CD8-positive, alpha-beta memory T cell (primary cell): ENCODE measurements at regions not wholly inside any gene's neighbourhood (a gene's known extent, or its start where the extent isn't known, plus 50 kb on each side); places are given as distances from the start of the nearest gene placed in this dataset.
"Not testable (repeated sequence)": the region's sequence is repeated elsewhere in the genome, so short reads cannot be mapped to it uniquely, and the experiment has no call there.

Experiments used
- CTCF ChIA-PET: fragments of 350-600 bp; sonication (Branson Sonifier 250); formaldehyde crosslinking; loops from one replicate; lab custom pipeline; 2021; ENCODE audit warnings: antibody characterized with exemption; lab: Charles Lee
- POLR2A ChIA-PET: fragments of 350-600 bp; sonication (Branson Sonifier 250); formaldehyde crosslinking; loops from one replicate; lab custom pipeline; 2021; ENCODE audit warnings: antibody characterized with exemption; lab: Charles Lee
- DNase-seq, 5 donors: peaks; one replicate each; pipeline versions ENCODE4 v3.0.0 to v3.0.0-alpha.2; 2020 to 2022; ENCODE audit warnings: mixed read lengths in 1 of 5
- H3K27ac ChIP-seq: one replicate; pipeline ENCODE4 v1.7.0; 2013; ENCODE audit warnings: low read depth, mild to moderate bottlenecking, low read length, moderate library complexity
- H3K27me3 ChIP-seq: 2 replicates; pipeline ENCODE4 v1.7.0; 2013; ENCODE audit warnings: low read length, mild to moderate bottlenecking; ENCODE audit not compliant: insufficient read depth, poor library complexity, severe bottlenecking
- H3K36me3 ChIP-seq: 2 replicates; pipeline ENCODE4 v1.7.0; 2013; ENCODE audit warnings: mild to moderate bottlenecking, low read length, moderate library complexity; ENCODE audit not compliant: insufficient read depth
- H3K4me1 ChIP-seq: 2 replicates; pipeline ENCODE4 v1.7.0; 2013; ENCODE audit warnings: mild to moderate bottlenecking, low read length, moderate library complexity; ENCODE audit not compliant: insufficient read depth
- H3K4me3 ChIP-seq: 2 replicates; pipeline ENCODE4 v1.7.0; 2013; ENCODE audit warnings: mild to moderate bottlenecking, low read length
- H3K9me3 ChIP-seq: 2 replicates; pipeline ENCODE4 v1.7.0; 2013; ENCODE audit warnings: mild to moderate bottlenecking, low read length
- H3K27ac Mint-ChIP-seq, 8 donors: one replicate each; pipeline ENCODE4 v1.8.0; 2020 to 2021; ENCODE audit warnings: mixed read lengths in 8 of 8, mild to moderate bottlenecking in 6 of 8, inconsistent platforms in 3 of 8, moderate library complexity in 3 of 8
- H3K27me3 Mint-ChIP-seq, 2 donors: one replicate each; pipeline ENCODE4 v1.8.0; 2020 to 2021; ENCODE audit warnings: mixed read lengths in 2 of 2, mild to moderate bottlenecking in 1 of 2, moderate library complexity in 1 of 2
- H3K36me3 Mint-ChIP-seq, 3 donors: one replicate each; pipeline ENCODE4 v1.8.0; 2020 to 2021; ENCODE audit warnings: mixed read lengths in 3 of 3, inconsistent platforms in 1 of 3, mild to moderate bottlenecking in 1 of 3
- H3K4me1 Mint-ChIP-seq, 3 donors: one replicate each; pipeline ENCODE4 v1.8.0; 2020 to 2021; ENCODE audit warnings: mixed read lengths in 3 of 3, inconsistent platforms in 1 of 3, mild to moderate bottlenecking in 1 of 3
- H3K4me3 Mint-ChIP-seq, 7 donors: one replicate each; pipeline ENCODE4 v1.8.0; 2020 to 2021; ENCODE audit warnings: mixed read lengths in 7 of 7, mild to moderate bottlenecking in 6 of 7, moderate library complexity in 4 of 7, inconsistent platforms in 2 of 7
- H3K9me3 Mint-ChIP-seq, 5 donors: one replicate each; pipeline ENCODE4 v1.8.0; 2020 to 2022; ENCODE audit warnings: mixed read lengths in 5 of 5, mild to moderate bottlenecking in 3 of 5, moderate library complexity in 2 of 5, inconsistent platforms in 1 of 5

GRCh38 chr14:49250109-49250508, 336.1 kb downstream of the RPS29 start:
- Histone ChIP-seq H3K27me3 (no peaks in the 10 kb centered on the region), H3K27ac (no peak overlapping the region), H3K9me3 (no peaks in the 10 kb centered on the region), H3K36me3 (no peaks in the 10 kb centered on the region), H3K4me1 (no peaks in the 10 kb centered on the region), H3K4me3 (no peak overlapping the region)
- no peaks in the 10 kb centered on the region for H3K36me3 Mint-ChIP-seq
- DNase-seq, result no peak
- no peak overlapping the region for H3K27ac Mint-ChIP-seq
- ChIA-PET POLR2A (no interaction called here), CTCF (no interaction called here)
- peaks cover 6 to 7% of the 10 kb centered on the region in 2 donors for H3K27me3 Mint-ChIP-seq
- no peak overlapping the region for H3K4me3 Mint-ChIP-seq
- no peaks in the 10 kb centered on the region for H3K4me1 Mint-ChIP-seq
- peaks cover 0 to 5% (median 0%) of the 10 kb centered on the region in 5 donors for H3K9me3 Mint-ChIP-seq

GRCh38 chr14:49249022-49249421, 337.2 kb downstream of the RPS29 start:
- Histone ChIP-seq H3K4me1 (no peaks in the 10 kb centered on the region), H3K9me3 (no peaks in the 10 kb centered on the region), H3K36me3 (no peaks in the 10 kb centered on the region), H3K27ac (no peak overlapping the region), H3K27me3 (no peaks in the 10 kb centered on the region), H3K4me3 (no peak overlapping the region)
- no peak for DNase-seq
- Mint-ChIP-seq H3K4me3 (no peak overlapping the region), H3K4me1 (no peaks in the 10 kb centered on the region), H3K27ac (no peak overlapping the region), H3K36me3 (no peaks in the 10 kb centered on the region), H3K9me3 (peaks cover 0 to 5% (median 0%) of the 10 kb centered on the region in 5 donors), H3K27me3 (peaks cover 6 to 7% of the 10 kb centered on the region in 2 donors)
- POLR2A ChIA-PET, result no interaction called here
- CTCF ChIA-PET, result no interaction called here

- H3K9me3 Mint-ChIP-seq, H3K36me3 ChIP-seq, H3K27ac ChIP-seq, POLR2A ChIA-PET, CTCF ChIA-PET, H3K9me3 ChIP-seq, H3K27me3 ChIP-seq, H3K27me3 Mint-ChIP-seq, H3K27ac Mint-ChIP-seq, H3K4me3 Mint-ChIP-seq, H3K4me1 ChIP-seq, H3K36me3 Mint-ChIP-seq, H3K4me3 ChIP-seq, H3K4me1 Mint-ChIP-seq, DNase-seq: not testable (repeated sequence)
Observed at GRCh38 chr14:49243777-49244176, 342.4 kb downstream of the RPS29 start.

GRCh38 chr14:49240383-49240782, 345.8 kb downstream of the RPS29 start:
- peaks cover 0 to 3% (median 0%) of the 10 kb centered on the region in 3 donors for H3K36me3 Mint-ChIP-seq
- POLR2A ChIA-PET, result no interaction called here

GRCh38 chr14:49228552-49228951, 357.6 kb downstream of the RPS29 start:
- H3K4me3 ChIP-seq, result no peak overlapping the region
- no peaks in the 10 kb centered on the region for H3K27me3 ChIP-seq
- no peak overlapping the region for H3K27ac ChIP-seq
- H3K9me3 ChIP-seq, result no peaks in the 10 kb centered on the region
- H3K27me3 Mint-ChIP-seq, result peaks cover 0 to 2% of the 10 kb centered on the region in 2 donors
- no peaks in the 10 kb centered on the region for H3K9me3 Mint-ChIP-seq
- POLR2A ChIA-PET, result no interaction called here
- H3K4me3 Mint-ChIP-seq, result no peak overlapping the region
- CTCF ChIA-PET, result no interaction called here
- no peaks in the 10 kb centered on the region for H3K4me1 ChIP-seq
- no peaks in the 10 kb centered on the region for H3K4me1 Mint-ChIP-seq
- DNase-seq, result no peak
- no peaks in the 10 kb centered on the region for H3K36me3 ChIP-seq
- H3K27ac Mint-ChIP-seq, result no peak overlapping the region
- no peaks in the 10 kb centered on the region for H3K36me3 Mint-ChIP-seq

More at GRCh38 chr14:49240383-49240782, 345.8 kb downstream of the RPS29 start:
- Histone ChIP-seq H3K4me3 (no peak overlapping the region), H3K4me1 (no peaks in the 10 kb centered on the region), H3K27me3 (no peaks in the 10 kb centered on the region), H3K27ac (no peak overlapping the region), H3K9me3 (no peaks in the 10 kb centered on the region), H3K36me3 (no peaks in the 10 kb centered on the region)
- no peak overlapping the region for H3K4me3 Mint-ChIP-seq
- CTCF ChIA-PET, result no interaction called here
- H3K9me3 Mint-ChIP-seq, result peaks cover 11 to 27% (median 14%) of the 10 kb centered on the region in 5 donors
- H3K4me1 Mint-ChIP-seq, result no peaks in the 10 kb centered on the region
- peaks cover 0 to 2% of the 10 kb centered on the region in 2 donors for H3K27me3 Mint-ChIP-seq
- DNase-seq, result peak in 1 of 5 donors; percentile 31
- no peak overlapping the region for H3K27ac Mint-ChIP-seq

GRCh38 chr14:49221316-49221715, 364.9 kb downstream of the RPS29 start:
- no peak overlapping the region for H3K27ac ChIP-seq
- no peaks in the 10 kb centered on the region for H3K27me3 ChIP-seq
- ChIA-PET CTCF (no interaction called here), POLR2A (no interaction called here)
- H3K36me3 ChIP-seq, result no peaks in the 10 kb centered on the region
- no peaks in the 10 kb centered on the region for H3K9me3 Mint-ChIP-seq
- no peak overlapping the region for H3K4me3 Mint-ChIP-seq
- no peak overlapping the region for H3K27ac Mint-ChIP-seq
- no peak overlapping the region for H3K4me3 ChIP-seq
- H3K4me1 ChIP-seq, result no peaks in the 10 kb centered on the region
- H3K36me3 Mint-ChIP-seq, result no peaks in the 10 kb centered on the region
- H3K27me3 Mint-ChIP-seq, result peaks cover 0 to 2% of the 10 kb centered on the region in 2 donors
- H3K9me3 ChIP-seq, result no peaks in the 10 kb centered on the region
- H3K4me1 Mint-ChIP-seq, result no peaks in the 10 kb centered on the region
- DNase-seq, result no peak

GRCh38 chr14:49220492-49220891, 365.7 kb downstream of the RPS29 start:
- Histone ChIP-seq H3K27me3 (no peaks in the 10 kb centered on the region), H3K36me3 (no peaks in the 10 kb centered on the region), H3K4me1 (no peaks in the 10 kb centered on the region), H3K9me3 (no peaks in the 10 kb centered on the region), H3K4me3 (no peak overlapping the region), H3K27ac (no peak overlapping the region)
- Mint-ChIP-seq H3K27me3 (peaks cover 0 to 2% of the 10 kb centered on the region in 2 donors), H3K4me3 (no peak overlapping the region), H3K4me1 (no peaks in the 10 kb centered on the region), H3K9me3 (no peaks in the 10 kb centered on the region), H3K27ac (no peak overlapping the region), H3K36me3 (no peaks in the 10 kb centered on the region)
- DNase-seq, result no peak
- CTCF ChIA-PET, result no interaction called here
- POLR2A ChIA-PET, result no interaction called here

- Histone ChIP-seq H3K9me3 (no peaks in the 10 kb centered on the region), H3K36me3 (no peaks in the 10 kb centered on the region), H3K27ac (no peak overlapping the region), H3K4me1 (no peaks in the 10 kb centered on the region), H3K27me3 (no peaks in the 10 kb centered on the region), H3K4me3 (no peak overlapping the region)
- CTCF ChIA-PET, result no interaction called here
- Mint-ChIP-seq H3K36me3 (no peaks in the 10 kb centered on the region), H3K4me3 (no peak overlapping the region), H3K4me1 (no peaks in the 10 kb centered on the region), H3K27ac (no peak overlapping the region), H3K27me3 (peaks cover 0 to 5% of the 10 kb centered on the region in 2 donors), H3K9me3 (no peaks in the 10 kb centered on the region)
- POLR2A ChIA-PET, result no interaction called here
- DNase-seq, result no peak
Observed at GRCh38 chr14:49218436-49219092, 367.6 kb downstream of the RPS29 start.
